Stimulated activated CD4-positive, alpha-beta T cell treated with anti-CD3 and anti-CD28 coated beads, Interleukin-4, amount 100 ng/mL, for 48 hours (primary cell): ENCODE measurements at regions not wholly inside any gene's neighbourhood (a gene's known extent, or its start where the extent isn't known, plus 50 kb on each side); places are given as distances from the start of the nearest gene placed in this dataset.
"Not testable (repeated sequence)": the region's sequence is repeated elsewhere in the genome, so short reads cannot be mapped to it uniquely, and the experiment has no call there.

Source experiments
- DNase-seq, 2 donors: peaks; one replicate each; pipeline ENCODE4 v3.0.0-alpha.2; 2020; ENCODE audit warnings: low read depth in 2 of 2

DNA sequence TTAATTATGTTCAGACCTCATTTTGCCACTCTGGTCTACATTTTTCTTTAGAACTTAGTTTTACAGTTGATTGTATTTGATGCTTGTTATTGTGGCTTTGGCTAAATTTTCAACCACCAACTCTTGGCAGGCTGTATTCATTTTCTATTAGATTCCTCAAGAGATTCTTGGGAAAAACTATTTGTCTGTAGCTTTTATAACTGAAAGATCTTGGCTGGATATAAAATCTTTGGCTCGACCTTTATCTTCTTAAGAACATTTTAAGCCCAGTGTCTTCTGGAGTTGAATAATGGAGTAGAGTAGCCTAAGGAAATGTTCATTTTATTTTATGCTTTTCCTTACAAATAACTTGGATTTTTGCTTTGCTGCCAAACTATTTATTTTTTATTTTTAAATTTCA, 848.5 kb downstream of the PCDH17 start:
- DNase-seq, result no peak

DNA sequence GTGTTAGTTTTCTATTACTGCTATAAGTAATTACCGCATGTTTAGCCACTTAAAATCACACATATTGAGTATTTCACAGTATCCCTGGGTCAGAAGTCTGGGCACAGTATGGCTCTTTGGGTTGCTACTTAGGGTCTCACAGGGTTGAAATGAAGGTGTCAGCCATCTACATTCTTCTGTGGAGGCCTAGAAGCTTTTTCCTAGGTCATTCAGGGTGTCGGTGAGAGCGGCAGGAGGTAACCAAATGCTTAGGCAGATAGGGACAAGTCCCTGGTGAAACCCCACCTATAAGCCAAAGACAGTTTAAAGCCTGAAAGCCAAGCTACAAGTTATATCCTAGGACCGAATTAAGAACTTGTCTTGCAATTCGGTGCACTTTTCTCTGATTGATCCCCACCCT, 856.7 kb downstream of the PCDH17 start:
- no peak for DNase-seq

DNA sequence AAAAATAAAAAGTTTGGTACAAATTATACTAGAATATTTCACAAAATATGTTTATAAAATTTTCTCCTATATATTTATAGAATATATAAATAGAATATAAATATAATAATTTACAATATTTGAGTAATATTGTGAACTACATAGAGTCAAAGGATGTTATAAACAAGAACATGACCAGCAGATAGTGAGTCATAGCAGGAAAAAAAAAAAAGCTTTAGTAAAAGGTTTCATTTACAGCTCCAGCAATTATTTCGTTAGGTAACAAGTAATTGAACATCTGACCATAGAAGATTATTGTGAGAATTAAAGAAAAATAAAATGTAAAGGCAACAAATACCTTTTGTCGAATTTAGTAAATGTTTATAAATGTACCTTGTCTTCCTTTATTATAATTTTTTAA, 864.1 kb downstream of the PCDH17 start:
- DNase-seq, result no peak

GRCh38 chr13:58500938-58501337, 869.4 kb downstream of the PCDH17 start:
- DNase-seq, result no peak

GRCh38 chr13:58504202-58504700, 872.7 kb downstream of the PCDH17 start:
- not testable (repeated sequence) for DNase-seq

- not testable (repeated sequence) for DNase-seq
Measured at GRCh38 chr13:58505262-58505920, 873.8 kb downstream of the PCDH17 start.

DNA sequence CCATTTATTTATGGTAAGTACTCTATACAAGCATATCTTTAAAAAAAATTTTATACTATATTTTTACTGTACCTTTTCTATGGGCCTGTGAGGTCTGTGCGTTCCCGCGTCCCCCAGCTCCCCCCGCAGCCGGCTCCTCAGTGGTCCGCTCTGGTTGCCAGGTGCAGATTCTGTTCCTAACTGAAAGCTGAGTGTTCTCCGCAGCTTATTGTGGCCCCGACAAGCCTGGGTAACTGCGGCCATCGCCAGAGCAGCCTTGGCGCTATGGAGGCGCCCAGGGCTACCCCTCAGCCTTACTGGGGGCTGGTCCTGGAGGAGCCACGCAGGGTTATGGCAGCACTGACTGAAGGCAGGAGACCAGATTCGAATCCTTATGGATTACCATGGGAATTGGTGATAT, 896.8 kb downstream of the PCDH17 start:
- DNase-seq, result no peak

DNA sequence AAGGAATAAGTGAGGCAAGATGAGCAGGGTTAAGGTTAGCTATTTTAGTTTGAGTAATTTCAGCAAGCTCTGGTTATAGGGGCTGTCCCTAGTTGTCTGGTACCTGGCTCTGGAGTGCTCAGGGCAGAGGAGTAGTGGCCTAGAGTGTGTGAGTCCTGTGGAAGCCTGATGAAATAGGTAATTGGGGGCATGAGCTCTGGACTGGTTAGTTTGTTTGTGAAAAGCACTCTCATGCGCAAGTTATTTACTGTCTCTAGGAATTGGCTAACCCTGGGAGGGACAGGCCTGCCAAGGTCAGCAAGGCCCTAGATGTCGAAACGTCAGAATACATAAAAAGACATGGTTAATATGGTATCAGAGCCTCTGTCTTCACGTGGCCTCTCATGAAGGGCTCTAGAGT, 900.1 kb downstream of the PCDH17 start:
- no peak for DNase-seq

- DNase-seq, result no peak
Measured at GRCh38 chr13:58542530-58542929, 911.0 kb downstream of the PCDH17 start.

DNA sequence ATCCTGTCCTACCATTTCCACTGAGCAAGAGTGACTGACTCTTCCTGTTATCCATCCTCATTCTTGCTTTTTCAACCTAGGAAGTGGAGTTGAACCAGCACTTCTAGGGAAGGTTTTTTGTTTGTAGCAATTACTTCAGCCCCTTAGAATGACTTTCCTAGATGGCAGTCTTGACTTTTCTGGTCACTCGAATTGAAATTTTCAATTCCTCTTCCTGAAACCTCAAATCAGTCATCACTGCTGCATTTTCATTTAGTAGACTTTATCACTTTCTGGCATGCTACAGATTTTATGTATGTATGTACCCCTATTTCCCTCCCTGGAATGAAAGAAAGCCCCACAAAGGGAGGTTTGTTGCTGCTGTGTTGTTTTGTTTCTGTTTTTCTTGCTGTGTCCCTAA, 915.9 kb downstream of the PCDH17 start:
- no peak for DNase-seq

DNA sequence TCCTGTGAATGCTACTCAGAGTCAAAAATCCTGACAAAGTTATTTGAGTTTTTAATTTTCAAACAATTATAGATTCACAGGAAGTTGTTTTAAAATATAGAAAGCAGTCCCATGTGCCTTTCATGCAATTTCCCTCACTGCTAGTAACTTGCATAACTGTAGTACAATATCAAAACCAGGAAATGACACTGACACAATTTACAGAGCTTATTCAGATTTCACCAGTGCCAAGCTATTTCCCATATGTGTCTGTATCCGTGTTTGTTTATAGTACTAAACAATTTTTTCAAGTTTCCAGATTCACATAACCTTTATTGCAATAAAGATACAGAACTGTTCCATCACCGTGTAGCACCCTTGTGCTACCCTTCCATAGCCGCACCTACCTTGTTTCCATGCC, 934.6 kb downstream of the PCDH17 start:
- DNase-seq, result no peak

- no peak for DNase-seq
Measured at GRCh38 chr13:58573743-58574142, 942.2 kb downstream of the PCDH17 start.

DNA sequence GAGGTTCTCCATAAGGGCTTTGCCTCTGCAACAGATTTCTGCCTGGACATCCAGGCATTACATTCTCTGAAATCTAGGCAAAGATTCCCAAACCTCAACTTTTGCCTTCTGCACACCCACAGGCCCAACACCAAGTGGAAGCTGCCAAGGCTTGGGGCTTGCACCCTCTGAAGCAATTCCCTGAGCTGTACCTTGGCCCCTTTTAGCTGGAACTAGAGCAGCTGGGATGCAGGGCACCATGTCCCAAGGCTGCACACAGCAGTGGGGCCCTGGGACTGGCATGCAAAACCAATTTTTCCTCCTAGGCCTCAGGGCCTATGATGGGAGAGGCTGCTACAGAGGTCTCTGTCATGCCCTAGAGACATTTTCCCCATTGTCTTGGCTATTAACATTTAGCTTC, 943.2 kb downstream of the PCDH17 start:
- DNase-seq, result no peak

- no peak for DNase-seq
Measured at GRCh38 chr13:58579468-58579867, 947.9 kb downstream of the PCDH17 start.

DNA sequence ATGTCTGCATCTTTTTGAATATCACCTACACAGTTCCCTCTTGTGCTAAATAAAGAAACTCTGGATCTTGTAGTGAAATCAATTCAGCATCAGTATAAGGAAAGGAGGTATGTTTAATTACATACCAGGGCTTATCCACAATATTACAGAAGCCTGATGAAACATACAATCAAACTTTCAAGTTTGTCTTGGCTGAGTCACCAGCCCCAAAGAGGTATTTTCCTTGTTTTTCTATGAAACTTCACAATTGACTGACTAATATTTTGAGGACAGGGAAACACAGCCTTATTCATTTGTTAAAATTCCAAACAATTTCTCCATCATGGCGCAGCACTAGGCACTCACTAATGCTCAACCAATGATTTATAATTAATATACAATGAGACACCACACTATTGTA, 952.4 kb downstream of the PCDH17 start:
- no peak for DNase-seq

DNA sequence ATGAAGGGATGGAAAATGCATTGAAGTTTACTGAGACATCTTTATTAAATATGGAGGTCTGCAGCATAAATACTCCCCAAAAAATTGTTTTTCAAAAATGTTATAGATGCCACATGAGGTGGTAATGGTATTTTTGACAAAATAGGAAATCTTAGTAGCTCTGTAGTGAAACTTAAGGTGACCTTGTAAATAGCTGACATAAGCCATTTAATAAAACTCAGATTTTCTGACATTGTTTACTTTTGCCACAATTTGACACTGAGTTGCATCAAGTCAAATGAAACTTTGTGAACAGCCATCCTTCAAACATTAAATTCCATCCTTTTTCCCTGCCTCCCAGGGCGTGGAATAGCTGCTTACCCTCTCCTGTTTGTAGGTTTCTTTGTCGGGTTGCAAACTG, 953.1 kb downstream of the PCDH17 start:
- no peak for DNase-seq

GRCh38 chr13:58587183-58587582, 955.6 kb downstream of the PCDH17 start:
- DNase-seq, result no peak

DNA sequence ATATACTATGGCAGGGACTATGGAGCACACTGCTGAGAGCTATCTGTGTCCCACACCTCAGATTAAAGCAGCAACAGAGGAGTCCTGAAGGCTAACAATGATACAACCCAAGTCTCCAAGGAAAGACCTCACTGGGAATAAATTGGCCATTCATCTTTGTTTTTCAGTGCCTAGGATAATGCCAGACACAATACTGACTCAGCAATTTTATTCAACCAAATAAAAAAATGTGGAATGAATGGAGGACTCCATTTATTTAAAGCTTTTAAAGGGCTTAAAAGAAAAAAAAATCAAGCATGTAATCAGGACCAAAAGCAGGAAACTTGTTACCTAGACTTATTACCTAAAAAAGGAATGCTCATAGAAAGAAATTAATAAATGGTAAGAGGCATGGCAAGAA, 960.5 kb downstream of the PCDH17 start:
- no peak for DNase-seq

DNA sequence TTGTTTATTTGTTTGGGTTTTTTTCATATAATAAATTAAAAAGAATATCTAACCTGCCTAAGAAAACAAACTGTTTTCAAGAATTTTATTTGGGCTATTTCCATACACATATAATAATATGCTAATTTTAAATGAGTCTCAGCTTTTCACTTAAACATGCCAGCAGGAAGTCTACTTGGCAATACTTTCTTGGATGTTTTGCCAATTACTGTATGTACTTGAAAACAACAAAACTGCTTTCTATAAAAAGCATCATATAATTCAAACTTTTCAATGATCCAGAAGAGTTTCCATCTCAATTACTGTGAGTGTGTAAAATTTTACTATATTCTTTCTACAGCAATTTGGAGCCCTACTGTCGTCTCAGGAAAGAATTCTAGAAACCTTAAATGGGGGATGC, 961.2 kb downstream of the PCDH17 start:
- DNase-seq, result no peak

GRCh38 chr13:58594747-58595600, 963.4 kb downstream of the PCDH17 start:
- no peak for DNase-seq

- DNase-seq, result no peak
Measured at GRCh38 chr13:58597552-58597951, 966.0 kb downstream of the PCDH17 start.

DNA sequence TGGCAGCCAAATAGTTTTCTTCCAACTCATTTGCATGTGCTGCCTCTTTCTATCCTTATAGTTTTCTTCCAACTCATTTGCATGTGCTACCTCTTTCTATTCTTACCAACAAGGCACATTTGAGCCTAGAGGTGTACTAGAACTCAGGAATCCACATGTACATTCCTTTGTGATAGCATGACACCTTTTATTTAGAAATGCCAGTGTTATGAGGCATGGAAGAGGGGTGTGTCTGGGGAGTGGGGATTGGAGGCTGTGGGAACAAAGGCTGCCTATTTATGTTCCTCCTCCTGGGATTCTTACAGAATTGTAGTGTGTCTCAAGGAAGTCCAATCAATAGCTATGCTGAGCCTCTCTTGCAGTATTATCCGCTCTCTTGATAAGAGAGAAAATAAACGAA, 966.7 kb downstream of the PCDH17 start:
- DNase-seq, result no peak

GRCh38 chr13:58611117-58611516, 979.6 kb downstream of the PCDH17 start:
- DNase-seq, result no peak
